ENCODE measurements at regions not wholly inside any gene's neighbourhood (a gene's known extent, or its start where the extent isn't known, plus 50 kb on each side); places are given as distances from the start of the nearest gene placed in this dataset.

DNA sequence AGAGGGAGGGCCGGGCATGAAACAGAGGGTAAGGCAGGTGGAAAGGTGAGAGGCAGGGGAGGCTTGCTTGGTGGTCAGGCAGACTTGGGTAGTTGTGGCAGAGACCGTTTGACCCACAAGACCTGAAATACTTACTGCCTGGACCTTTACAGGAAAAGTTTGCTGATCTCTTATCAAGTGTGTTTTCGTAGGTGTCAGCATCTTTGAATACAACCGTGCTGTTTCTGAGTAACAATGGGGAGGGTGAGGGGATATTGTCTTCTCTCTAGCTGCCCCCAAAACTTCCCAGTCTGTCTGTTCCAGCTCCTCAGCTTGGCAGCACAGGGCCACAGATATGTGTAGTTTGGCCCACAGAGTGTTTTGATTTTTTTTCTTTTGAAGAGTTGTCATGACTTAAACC is 212.5 kb upstream of the MPHOSPH6 start:
- H2AFZ ChIP-seq (ENCODE audit: insufficient read depth, low read depth, low read length, poor library complexity, severe bottlenecking): no peak overlapping the region
- no peak overlapping the region for H3K4me2 ChIP-seq (replicated peaks; ENCODE audit: extremely low read depth, low read length, poor library complexity, severe bottlenecking)
- intact Hi-C loops (cut with micrococcal nuclease): no loop called here
- no peak overlapping the region for H3K27ac Mint-ChIP-seq
- peaks cover 0 to 6% (median 0%) of the 10 kb centered on the region in 7 donors for H3K9me3 Mint-ChIP-seq
- H3K9ac ChIP-seq (ENCODE audit: insufficient read depth, low read length, poor library complexity, severe bottlenecking): no peak overlapping the region
- H3K36me3 ChIP-seq (replicated peaks in 1 of 2; ENCODE audit: control insufficient read depth in 1 of 2, insufficient read depth in 2 of 2, low read length in 2 of 2): no peaks in the 10 kb centered on the region
- H3K9me3 ChIP-seq (replicated peaks in 1 of 2; ENCODE audit: control insufficient read depth in 1 of 2, insufficient read depth in 1 of 2, low read length in 2 of 2): no peaks in the 10 kb centered on the region
- no peak overlapping the region for H3K27ac ChIP-seq (ENCODE audit: low read depth in 1 of 2, low read length in 2 of 2)
- no peak for DNase-seq
- H3K27me3 Mint-ChIP-seq (ENCODE audit: low read depth in 3 of 3): peaks cover 3 to 5% (median 3%) of the 10 kb centered on the region in 3 donors
- H3K4me1 Mint-ChIP-seq: no peaks in the 10 kb centered on the region
- H3K36me3 Mint-ChIP-seq: no peaks in the 10 kb centered on the region
- H3K79me2 ChIP-seq (ENCODE audit: insufficient read depth, low read length): no peaks in the 10 kb centered on the region
- no peaks in the 10 kb centered on the region for H3K27me3 ChIP-seq (ENCODE audit: control insufficient read depth in 2 of 2, insufficient read depth in 2 of 2, low read length in 2 of 2)
- 68% methylated on average over 2 of the region's 4 CpGs for WGBS (ENCODE audit: insufficient coverage)
- no peak overlapping the region for H3K4me3 Mint-ChIP-seq
- H3K4me3 ChIP-seq (replicated peaks in 1 of 3; ENCODE audit: low read depth in 2 of 3, low read length in 3 of 3): no peak overlapping the region
- H4K20me1 ChIP-seq (ENCODE audit: insufficient read depth, low read length): no peaks in the 10 kb centered on the region
- H3K4me1 ChIP-seq (ENCODE audit: control insufficient read depth in 1 of 2, insufficient read depth in 2 of 2, low read length in 2 of 2): no peaks in the 10 kb centered on the region
- TF ChIP-seq, protein P1, sequence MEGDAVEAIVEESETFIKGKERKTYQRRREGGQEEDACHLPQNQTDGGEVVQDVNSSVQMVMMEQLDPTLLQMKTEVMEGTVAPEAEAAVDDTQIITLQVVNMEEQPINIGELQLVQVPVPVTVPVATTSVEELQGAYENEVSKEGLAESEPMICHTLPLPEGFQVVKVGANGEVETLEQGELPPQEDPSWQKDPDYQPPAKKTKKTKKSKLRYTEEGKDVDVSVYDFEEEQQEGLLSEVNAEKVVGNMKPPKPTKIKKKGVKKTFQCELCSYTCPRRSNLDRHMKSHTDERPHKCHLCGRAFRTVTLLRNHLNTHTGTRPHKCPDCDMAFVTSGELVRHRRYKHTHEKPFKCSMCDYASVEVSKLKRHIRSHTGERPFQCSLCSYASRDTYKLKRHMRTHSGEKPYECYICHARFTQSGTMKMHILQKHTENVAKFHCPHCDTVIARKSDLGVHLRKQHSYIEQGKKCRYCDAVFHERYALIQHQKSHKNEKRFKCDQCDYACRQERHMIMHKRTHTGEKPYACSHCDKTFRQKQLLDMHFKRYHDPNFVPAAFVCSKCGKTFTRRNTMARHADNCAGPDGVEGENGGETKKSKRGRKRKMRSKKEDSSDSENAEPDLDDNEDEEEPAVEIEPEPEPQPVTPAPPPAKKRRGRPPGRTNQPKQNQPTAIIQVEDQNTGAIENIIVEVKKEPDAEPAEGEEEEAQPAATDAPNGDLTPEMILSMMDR (IDR thresholded peaks at IDR 0.05): no peak

DNA sequence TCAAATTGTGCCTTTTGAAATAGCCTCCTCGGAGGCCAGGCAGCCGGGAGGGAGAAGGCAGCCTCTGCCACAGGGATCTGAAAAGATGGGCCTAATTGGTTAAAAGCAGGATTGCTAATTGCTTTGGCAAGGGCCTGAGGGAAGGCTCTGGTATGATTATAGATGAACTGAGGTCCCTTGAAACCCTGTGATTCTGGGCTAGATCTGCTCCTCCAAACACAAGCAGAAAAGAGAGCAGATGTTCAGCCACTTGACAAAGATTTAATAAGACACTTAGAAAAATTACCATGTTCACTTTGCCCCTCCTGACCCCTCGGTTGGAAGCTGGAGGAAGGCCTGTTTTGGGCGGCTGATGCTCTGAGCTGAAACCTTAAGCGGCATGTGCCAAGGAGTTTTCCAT is 209.5 kb upstream of the MPHOSPH6 start:
- TF ChIP-seq, protein P1 (IDR thresholded peaks at IDR 0.05): no peak

More for the DNA sequence above, 209.5 kb upstream of the MPHOSPH6 start:
- no peaks in the 10 kb centered on the region for H3K36me3 Mint-ChIP-seq
- Histone ChIP-seq H3K79me2 (ENCODE audit: insufficient read depth, low read length) (no peaks in the 10 kb centered on the region), H4K20me1 (ENCODE audit: insufficient read depth, low read length) (no peaks in the 10 kb centered on the region), H3K9me3 (replicated peaks in 1 of 2; ENCODE audit: control insufficient read depth in 1 of 2, insufficient read depth in 1 of 2, low read length in 2 of 2) (no peaks in the 10 kb centered on the region), H2AFZ (ENCODE audit: insufficient read depth, low read depth, low read length, poor library complexity, severe bottlenecking) (no peak overlapping the region), H3K27me3 (ENCODE audit: control insufficient read depth in 2 of 2, insufficient read depth in 2 of 2, low read length in 2 of 2) (no peaks in the 10 kb centered on the region), H3K4me3 (replicated peaks in 1 of 3; ENCODE audit: low read depth in 2 of 3, low read length in 3 of 3) (no peak overlapping the region), H3K27ac (ENCODE audit: low read depth in 1 of 2, low read length in 2 of 2) (no peak overlapping the region), H3K9ac (ENCODE audit: insufficient read depth, low read length, poor library complexity, severe bottlenecking) (no peak overlapping the region), H3K4me2 (replicated peaks; ENCODE audit: extremely low read depth, low read length, poor library complexity, severe bottlenecking) (no peak overlapping the region), H3K4me1 (ENCODE audit: control insufficient read depth in 1 of 2, insufficient read depth in 2 of 2, low read length in 2 of 2) (no peaks in the 10 kb centered on the region), H3K36me3 (replicated peaks in 1 of 2; ENCODE audit: control insufficient read depth in 1 of 2, insufficient read depth in 2 of 2, low read length in 2 of 2) (no peaks in the 10 kb centered on the region)
- peaks cover 0 to 3% (median 3%) of the 10 kb centered on the region in 3 donors for H3K27me3 Mint-ChIP-seq (ENCODE audit: low read depth in 3 of 3)
- no peak for DNase-seq
- no peak overlapping the region for H3K4me3 Mint-ChIP-seq
- H3K9me3 Mint-ChIP-seq: peaks cover 0 to 6% (median 0%) of the 10 kb centered on the region in 7 donors
- intact Hi-C loops (cut with micrococcal nuclease): no loop called here
- WGBS (ENCODE audit: insufficient coverage): 96% methylated on average over 4 of the region's 5 CpGs
- no peaks in the 10 kb centered on the region for H3K4me1 Mint-ChIP-seq
- no peak overlapping the region for H3K27ac Mint-ChIP-seq

All from CD14-positive monocyte (primary cell).